ENCODE measurements at regions not wholly inside any gene's neighbourhood (a gene's known extent, or its start where the extent isn't known, plus 50 kb on each side); places are given as distances from the start of the nearest gene placed in this dataset.

DNA sequence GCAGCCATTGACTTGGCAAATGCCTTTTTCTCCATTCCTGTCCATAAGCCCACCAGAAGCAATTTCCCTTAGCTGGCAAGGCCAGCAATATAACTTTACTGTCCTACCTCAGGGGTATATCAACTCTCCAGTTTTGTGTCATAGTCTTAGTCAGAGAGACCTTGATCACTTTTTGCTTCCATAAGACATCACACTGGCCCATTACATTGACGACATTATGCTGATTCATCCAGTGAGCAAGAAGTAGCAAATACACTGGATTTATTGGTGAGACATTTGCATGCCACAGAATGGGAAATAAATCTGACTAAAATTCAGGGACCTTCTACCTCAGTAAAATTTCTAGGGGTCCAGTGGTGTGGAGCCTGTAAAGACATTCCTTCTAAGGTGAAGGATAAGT is 649.7 kb upstream of the ANKRD30A start:
- TF ChIP-seq NFIC (IDR thresholded peaks at IDR 0.05): no peak
- TF ChIP-seq ZBTB7A (IDR thresholded peaks at IDR 0.05; ENCODE audit: low read depth): no peak
- no peak for TF ChIP-seq TEAD4 (IDR thresholded peaks at IDR 0.05)
- TF ChIP-seq RAD21 (IDR thresholded peaks at IDR 0.05; ENCODE audit: low read depth): no peak
- TF ChIP-seq, protein P1, sequence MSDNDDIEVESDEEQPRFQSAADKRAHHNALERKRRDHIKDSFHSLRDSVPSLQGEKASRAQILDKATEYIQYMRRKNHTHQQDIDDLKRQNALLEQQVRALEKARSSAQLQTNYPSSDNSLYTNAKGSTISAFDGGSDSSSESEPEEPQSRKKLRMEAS (IDR thresholded peaks at IDR 0.05): no peak
- no peak for TF ChIP-seq TAF1 (IDR thresholded peaks at IDR 0.05; ENCODE audit: low read depth)
- TF ChIP-seq CEBPB (IDR thresholded peaks at IDR 0.05): no peak
- TF ChIP-seq YY1 (IDR thresholded peaks at IDR 0.05; ENCODE audit: low read depth): no peak
- TF ChIP-seq, protein P2, sequence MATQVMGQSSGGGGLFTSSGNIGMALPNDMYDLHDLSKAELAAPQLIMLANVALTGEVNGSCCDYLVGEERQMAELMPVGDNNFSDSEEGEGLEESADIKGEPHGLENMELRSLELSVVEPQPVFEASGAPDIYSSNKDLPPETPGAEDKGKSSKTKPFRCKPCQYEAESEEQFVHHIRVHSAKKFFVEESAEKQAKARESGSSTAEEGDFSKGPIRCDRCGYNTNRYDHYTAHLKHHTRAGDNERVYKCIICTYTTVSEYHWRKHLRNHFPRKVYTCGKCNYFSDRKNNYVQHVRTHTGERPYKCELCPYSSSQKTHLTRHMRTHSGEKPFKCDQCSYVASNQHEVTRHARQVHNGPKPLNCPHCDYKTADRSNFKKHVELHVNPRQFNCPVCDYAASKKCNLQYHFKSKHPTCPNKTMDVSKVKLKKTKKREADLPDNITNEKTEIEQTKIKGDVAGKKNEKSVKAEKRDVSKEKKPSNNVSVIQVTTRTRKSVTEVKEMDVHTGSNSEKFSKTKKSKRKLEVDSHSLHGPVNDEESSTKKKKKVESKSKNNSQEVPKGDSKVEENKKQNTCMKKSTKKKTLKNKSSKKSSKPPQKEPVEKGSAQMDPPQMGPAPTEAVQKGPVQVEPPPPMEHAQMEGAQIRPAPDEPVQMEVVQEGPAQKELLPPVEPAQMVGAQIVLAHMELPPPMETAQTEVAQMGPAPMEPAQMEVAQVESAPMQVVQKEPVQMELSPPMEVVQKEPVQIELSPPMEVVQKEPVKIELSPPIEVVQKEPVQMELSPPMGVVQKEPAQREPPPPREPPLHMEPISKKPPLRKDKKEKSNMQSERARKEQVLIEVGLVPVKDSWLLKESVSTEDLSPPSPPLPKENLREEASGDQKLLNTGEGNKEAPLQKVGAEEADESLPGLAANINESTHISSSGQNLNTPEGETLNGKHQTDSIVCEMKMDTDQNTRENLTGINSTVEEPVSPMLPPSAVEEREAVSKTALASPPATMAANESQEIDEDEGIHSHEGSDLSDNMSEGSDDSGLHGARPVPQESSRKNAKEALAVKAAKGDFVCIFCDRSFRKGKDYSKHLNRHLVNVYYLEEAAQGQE (IDR thresholded peaks at IDR 0.05; ENCODE audit: low read depth): no peak
- no peak for TF ChIP-seq EGR1 (IDR thresholded peaks at IDR 0.05)
- TF ChIP-seq TCF12 (IDR thresholded peaks at IDR 0.05; ENCODE audit: low read depth): no peak
- no peak for TF ChIP-seq CREB1 (IDR thresholded peaks at IDR 0.05; ENCODE audit: low read depth)
- TF ChIP-seq FOXM1 (IDR thresholded peaks at IDR 0.05; ENCODE audit: borderline replicate concordance, low read depth): no peak
- TF ChIP-seq, protein P3, sequence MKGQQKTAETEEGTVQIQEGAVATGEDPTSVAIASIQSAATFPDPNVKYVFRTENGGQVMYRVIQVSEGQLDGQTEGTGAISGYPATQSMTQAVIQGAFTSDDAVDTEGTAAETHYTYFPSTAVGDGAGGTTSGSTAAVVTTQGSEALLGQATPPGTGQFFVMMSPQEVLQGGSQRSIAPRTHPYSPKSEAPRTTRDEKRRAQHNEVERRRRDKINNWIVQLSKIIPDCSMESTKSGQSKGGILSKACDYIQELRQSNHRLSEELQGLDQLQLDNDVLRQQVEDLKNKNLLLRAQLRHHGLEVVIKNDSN (IDR thresholded peaks at IDR 0.05): no peak
- TF ChIP-seq EP300 (IDR thresholded peaks at IDR 0.05; ENCODE audit: borderline replicate concordance): no peak

DNA sequence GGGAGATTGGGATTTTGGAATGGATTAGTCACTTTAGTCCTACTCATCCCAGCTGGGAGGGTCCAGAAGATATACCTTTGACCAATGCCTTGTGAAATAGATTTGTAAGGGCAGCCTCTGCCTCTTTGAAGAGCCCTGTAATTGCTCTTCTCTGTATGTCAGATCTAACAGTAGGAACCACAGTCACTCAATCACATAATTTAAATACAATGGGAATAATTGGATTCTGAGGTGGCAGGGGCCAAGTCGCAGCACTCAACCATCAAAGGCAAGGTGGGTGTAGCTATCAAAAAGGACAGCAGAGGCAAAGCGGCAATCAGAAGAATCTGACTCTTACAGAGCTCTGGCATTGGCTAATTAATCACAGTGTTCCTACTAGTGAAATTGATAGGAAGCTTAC is 650.9 kb upstream of the ANKRD30A start:
- TF ChIP-seq, protein P3 (IDR thresholded peaks at IDR 0.05): no peak
- no peak for TF ChIP-seq EP300 (IDR thresholded peaks at IDR 0.05; ENCODE audit: borderline replicate concordance)
- TF ChIP-seq, protein P1 (IDR thresholded peaks at IDR 0.05): no peak

DNA sequence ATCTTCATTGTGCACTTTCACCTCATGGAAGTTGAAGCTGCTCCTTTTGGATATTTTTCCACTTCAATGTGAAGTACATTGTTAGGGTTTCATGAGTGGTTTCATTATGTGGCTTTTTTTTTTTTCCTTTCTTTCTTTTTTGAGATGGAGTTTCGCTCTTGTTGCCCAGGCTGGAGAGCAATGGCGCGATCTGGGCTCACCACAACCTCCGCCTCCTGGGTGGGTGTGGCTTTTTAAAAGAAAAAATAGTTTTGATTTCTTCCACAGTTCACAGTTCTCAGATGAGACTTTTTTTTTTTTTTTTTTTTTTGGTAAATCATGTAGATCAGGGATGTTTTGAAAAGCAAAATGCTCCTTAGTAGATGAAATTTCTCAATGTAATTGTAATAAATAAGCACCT is 652.3 kb upstream of the ANKRD30A start:
- TF ChIP-seq TEAD4 (IDR thresholded peaks at IDR 0.05) (no peak), NFIC (IDR thresholded peaks at IDR 0.05) (no peak), EP300 (IDR thresholded peaks at IDR 0.05; ENCODE audit: borderline replicate concordance) (no peak), TAF1 (IDR thresholded peaks at IDR 0.05; ENCODE audit: low read depth) (no peak), ZBTB7A (IDR thresholded peaks at IDR 0.05; ENCODE audit: low read depth) (no peak), CEBPB (IDR thresholded peaks at IDR 0.05) (no peak), YY1 (IDR thresholded peaks at IDR 0.05; ENCODE audit: low read depth) (no peak), EGR1 (IDR thresholded peaks at IDR 0.05) (no peak), TCF12 (IDR thresholded peaks at IDR 0.05; ENCODE audit: low read depth) (no peak), RAD21 (IDR thresholded peaks at IDR 0.05; ENCODE audit: low read depth) (no peak), FOXM1 (IDR thresholded peaks at IDR 0.05; ENCODE audit: borderline replicate concordance, low read depth) (no peak), CREB1 (IDR thresholded peaks at IDR 0.05; ENCODE audit: low read depth) (no peak)
- TF ChIP-seq, protein P2 (IDR thresholded peaks at IDR 0.05; ENCODE audit: low read depth): no peak
- TF ChIP-seq, protein P3 (IDR thresholded peaks at IDR 0.05): no peak
- TF ChIP-seq, protein P1 (IDR thresholded peaks at IDR 0.05): no peak

DNA sequence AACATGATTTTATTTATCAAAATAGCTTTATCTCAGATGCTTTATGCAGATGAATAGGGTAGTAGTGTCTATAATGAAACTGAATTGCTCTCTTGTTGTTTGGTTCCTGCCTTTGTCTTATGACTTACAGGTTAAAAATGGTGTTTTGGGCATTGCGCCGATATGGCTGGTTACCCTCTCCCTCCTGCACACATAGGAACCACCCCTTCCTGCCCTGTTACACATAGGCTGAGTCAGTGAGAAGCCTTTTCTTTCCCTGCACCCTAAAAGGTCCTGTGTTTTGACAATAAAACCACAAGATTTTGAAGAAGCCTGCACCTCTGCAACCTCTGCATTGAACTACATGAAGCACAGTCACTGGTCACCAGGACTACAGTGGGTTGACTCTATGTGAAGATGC is 655.8 kb upstream of the ANKRD30A start:
- TF ChIP-seq EP300 (IDR thresholded peaks at IDR 0.05; ENCODE audit: borderline replicate concordance) (no peak), YY1 (IDR thresholded peaks at IDR 0.05; ENCODE audit: low read depth) (no peak), FOXM1 (IDR thresholded peaks at IDR 0.05; ENCODE audit: borderline replicate concordance, low read depth) (no peak), TEAD4 (IDR thresholded peaks at IDR 0.05) (no peak), ZBTB7A (IDR thresholded peaks at IDR 0.05; ENCODE audit: low read depth) (no peak), CEBPB (IDR thresholded peaks at IDR 0.05) (no peak), RAD21 (IDR thresholded peaks at IDR 0.05; ENCODE audit: low read depth) (no peak), EGR1 (IDR thresholded peaks at IDR 0.05) (no peak), TAF1 (IDR thresholded peaks at IDR 0.05; ENCODE audit: low read depth) (no peak)
- TF ChIP-seq, protein P1 (IDR thresholded peaks at IDR 0.05): no peak

DNA sequence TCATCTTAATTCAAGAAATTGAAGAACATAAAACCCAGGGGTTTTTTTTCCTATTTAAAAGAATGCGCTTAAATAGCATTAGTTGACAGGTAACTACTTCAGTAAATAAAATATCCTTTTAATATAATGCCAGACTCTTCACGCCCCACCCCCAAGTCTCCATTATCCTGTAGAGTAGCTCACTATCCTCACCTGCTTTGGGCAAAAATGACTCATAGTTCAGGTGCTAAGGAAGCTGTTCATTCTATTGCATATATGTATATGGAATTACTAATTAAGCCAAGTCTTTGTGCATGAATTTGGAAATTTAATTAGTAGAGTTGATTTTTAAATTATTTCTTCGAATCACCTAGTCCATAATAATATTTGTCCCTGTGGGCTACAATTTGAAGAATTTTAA is 656.8 kb upstream of the ANKRD30A start:
- TF ChIP-seq, protein P2 (IDR thresholded peaks at IDR 0.05; ENCODE audit: low read depth): no peak
- TF ChIP-seq, protein P1 (IDR thresholded peaks at IDR 0.05): no peak
- TF ChIP-seq CREB1 (IDR thresholded peaks at IDR 0.05; ENCODE audit: low read depth): no peak
- TF ChIP-seq ZBTB7A (IDR thresholded peaks at IDR 0.05; ENCODE audit: low read depth): no peak
- TF ChIP-seq TCF12 (IDR thresholded peaks at IDR 0.05; ENCODE audit: low read depth): no peak
- no peak for TF ChIP-seq FOXM1 (IDR thresholded peaks at IDR 0.05; ENCODE audit: borderline replicate concordance, low read depth)
- TF ChIP-seq EP300 (IDR thresholded peaks at IDR 0.05; ENCODE audit: borderline replicate concordance): no peak
- TF ChIP-seq TEAD4 (IDR thresholded peaks at IDR 0.05): no peak
- TF ChIP-seq, protein P3 (IDR thresholded peaks at IDR 0.05): no peak
- TF ChIP-seq NFIC (IDR thresholded peaks at IDR 0.05): no peak
- no peak for TF ChIP-seq CEBPB (IDR thresholded peaks at IDR 0.05)
- no peak for TF ChIP-seq RAD21 (IDR thresholded peaks at IDR 0.05; ENCODE audit: low read depth)
- TF ChIP-seq EGR1 (IDR thresholded peaks at IDR 0.05): no peak
- TF ChIP-seq YY1 (IDR thresholded peaks at IDR 0.05; ENCODE audit: low read depth): no peak
- TF ChIP-seq TAF1 (IDR thresholded peaks at IDR 0.05; ENCODE audit: low read depth): no peak
